ENCODE measurements at regions not wholly inside any gene's neighbourhood (a gene's known extent, or its start where the extent isn't known, plus 50 kb on each side); places are given as distances from the start of the nearest gene placed in this dataset.

GRCh38 chr15:58331913-58332675, 99.7 kb upstream of the LIPC start:
- peak in 1 of 2 donors; percentile 74 for TF ChIP-seq EGR1 (IDR thresholded peaks at IDR 0.05; ENCODE audit: low read depth in 2 of 2)
- no peak for TF ChIP-seq HNF4G (IDR thresholded peaks at IDR 0.05)
- TF ChIP-seq ATF3 (IDR thresholded peaks at IDR 0.05) = peak; percentile 97
- TF ChIP-seq REST (IDR thresholded peaks at IDR 0.05) = peak; percentile 41
- TF ChIP-seq JUND (IDR thresholded peaks at IDR 0.05) = peak; percentile 100
- TF ChIP-seq ZBTB33 (IDR thresholded peaks at IDR 0.05) = no peak
- peak; percentile 6 for TF ChIP-seq TAF1 (conservative IDR thresholded peaks at IDR 0.05)
- peak; percentile 80 for TF ChIP-seq SP1 (IDR thresholded peaks at IDR 0.05)
- TF ChIP-seq YY1 (IDR thresholded peaks at IDR 0.05) = peak; percentile 66
- TF ChIP-seq FOXA1 (IDR thresholded peaks at IDR 0.05) = peak; percentile 73
- TF ChIP-seq HNF4A (conservative IDR thresholded peaks at IDR 0.05) = peak; percentile 35 to 78
- TF ChIP-seq FOXA2 (IDR thresholded peaks at IDR 0.05) = peak; percentile 84
- peak; percentile 89 for TF ChIP-seq NR2F2 (IDR thresholded peaks at IDR 0.05)
- peak in 1 of 2 donors; percentile 59 for TF ChIP-seq RAD21 (IDR thresholded peaks at IDR 0.05)
- no peak for TF ChIP-seq CTCF (IDR thresholded peaks at IDR 0.05; ENCODE audit: low read depth, low read length, missing input control)
- peak; percentile 88 for TF ChIP-seq MAX (IDR thresholded peaks at IDR 0.05)
- peak in 1 of 2 donors; percentile 38 for TF ChIP-seq GABPA (IDR thresholded peaks at IDR 0.05 in 1 of 2, conservative IDR thresholded peaks at IDR 0.05 in 1 of 2)
- peak; percentile 89 to 95 for TF ChIP-seq RXRA (IDR thresholded peaks at IDR 0.05)
- Histone ChIP-seq H3K9ac (ENCODE audit: low read depth in 1 of 2, low read length in 2 of 2) (peak overlapping the region; percentile 69 to 89), H3K4me1 (ENCODE audit: control insufficient read depth in 4 of 4, insufficient read depth in 4 of 4, low read length in 3 of 4) (peaks cover 11 to 43% (median 31%) of the 10 kb centered on the region in 4 donors), H3K4me3 (ENCODE audit: low read depth in 1 of 3, low read length in 3 of 3) (peak overlapping the region in 2 of 3 donors; percentile 22 to 28), H3K27me3 (ENCODE audit: control insufficient read depth in 4 of 4, insufficient read depth in 4 of 4, low read length in 3 of 4) (no peaks in the 10 kb centered on the region), H3K27ac (ENCODE audit: low read depth in 1 of 2, low read length in 2 of 2) (peak overlapping the region; percentile 80 to 99), H3K36me3 (ENCODE audit: control insufficient read depth in 4 of 4, insufficient read depth in 3 of 4, low read depth in 1 of 4, low read length in 3 of 4) (no peaks in the 10 kb centered on the region), H3K9me3 (ENCODE audit: control insufficient read depth in 4 of 4, low read length in 3 of 4) (no peaks in the 10 kb centered on the region)
- DNase-seq (ENCODE audit: low spot score) = peak; percentile 66
- 9% methylated on average over 8 of the region's 8 CpGs for WGBS

Measured in liver (tissue), 8 donors.